ENCODE measurements at regions not wholly inside any gene's neighbourhood (a gene's known extent, or its start where the extent isn't known, plus 50 kb on each side); places are given as distances from the start of the nearest gene placed in this dataset.

GRCh38 chr10:130404476-130405055 is 268.4 kb downstream of the GLRX3 start:
- TF ChIP-seq POLR2A (IDR thresholded peaks at IDR 0.05) (no peak), CTCF (IDR thresholded peaks at IDR 0.05) (no peak)
